MM.1S (cell line): ENCODE measurements at regions not wholly inside any gene's neighbourhood (a gene's known extent, or its start where the extent isn't known, plus 50 kb on each side); places are given as distances from the start of the nearest gene placed in this dataset.

ENCODE experiments used
- DNase-seq: peaks from one replicate; pipeline ENCODE4 v3.0.0-alpha.2; 2015
- H2AFZ ChIP-seq: fragments of 300-600 bp; sonication (generic); 2 replicates; pipeline ENCODE4 v1.6.0; 2016; ENCODE audit warnings: antibody characterized with exemption, low read length
- H3F3A ChIP-seq: fragments of 300-600 bp; sonication (generic); 2 replicates; pipeline ENCODE4 v1.6.1; 2016; ENCODE audit warnings: mild to moderate bottlenecking, antibody characterized with exemption, low read length, moderate library complexity, mixed read lengths; ENCODE audit not compliant: insufficient read depth
- H3K27ac ChIP-seq: fragments of 300-600 bp; sonication (generic); 2 replicates; pipeline ENCODE4 v1.5.1; 2016; ENCODE audit warnings: mild to moderate bottlenecking, low read length
- H3K27me3 ChIP-seq: fragments of 300-600 bp; sonication (generic); replicated peaks from 2 replicates; pipeline ENCODE4 v1.6.0; 2016; ENCODE audit warnings: low read length; ENCODE audit not compliant: insufficient read depth
- H3K36me3 ChIP-seq: fragments of 300-600 bp; sonication (generic); replicated peaks from 2 replicates; pipeline ENCODE4 v1.6.1; 2016; ENCODE audit warnings: mild to moderate bottlenecking, low read length, mixed read lengths; ENCODE audit not compliant: insufficient read depth
- H3K4me1 ChIP-seq: fragments of 300-600 bp; sonication (generic); 2 replicates; pipeline ENCODE4 v1.6.1; 2016; ENCODE audit warnings: low read length, mixed read lengths
- H3K4me2 ChIP-seq: fragments of 300-600 bp; sonication (generic); 2 replicates; pipeline ENCODE4 v1.6.0; 2016; ENCODE audit warnings: low read depth, low read length
- H3K4me3 ChIP-seq: fragments of 300-600 bp; sonication (generic); 2 replicates; pipeline ENCODE4 v1.5.1; 2016; ENCODE audit warnings: low read length, mixed read lengths
- H3K79me2 ChIP-seq: fragments of 300-600 bp; sonication (generic); 2 replicates; pipeline ENCODE4 v1.6.1; 2016; ENCODE audit warnings: mixed run types, low read length, mixed read lengths
- H3K9ac ChIP-seq: fragments of 300-600 bp; sonication (generic); 2 replicates; pipeline ENCODE4 v1.6.1; 2016; ENCODE audit warnings: low read length, mixed read lengths
- H3K9me2 ChIP-seq: fragments of 300-600 bp; sonication (generic); replicated peaks from 2 replicates; pipeline ENCODE4 v1.6.1; 2016; ENCODE audit warnings: mild to moderate bottlenecking, low read length, mixed read lengths; ENCODE audit not compliant: insufficient read depth
- H3K9me3 ChIP-seq: fragments of 300-600 bp; sonication (generic); replicated peaks from 2 replicates; pipeline ENCODE4 v1.6.1; 2016; ENCODE audit warnings: mild to moderate bottlenecking, low read length, mixed read lengths; ENCODE audit not compliant: insufficient read depth
- H4K20me1 ChIP-seq: fragments of 300-600 bp; sonication (generic); 2 replicates; pipeline ENCODE4 v1.6.1; 2016; ENCODE audit warnings: mild to moderate bottlenecking, low read length, moderate library complexity, mixed read lengths; ENCODE audit not compliant: insufficient read depth
- CTCF ChIP-seq: fragments of 300-600 bp; sonication (generic); IDR thresholded peaks from 2 replicates; pipeline ENCODE4 v1.5.1; 2016; ENCODE audit warnings: antibody characterized with exemption, low read length, mixed read lengths
- EZH2 ChIP-seq: fragments of 300-600 bp; sonication (generic); optimal IDR thresholded peaks from 2 replicates; pipeline ENCODE3; 2017; ENCODE audit warnings: low read depth, mild to moderate bottlenecking, antibody characterized with exemption, low read length, mixed read lengths
- EZH2phosphoT487 ChIP-seq: fragments of 300-600 bp; sonication (generic); IDR thresholded peaks from 2 replicates; pipeline ENCODE4 v1.6.1; 2018; ENCODE audit warnings: antibody characterized with exemption, low read length

- no peaks in the 10 kb centered on the region for H4K20me1 ChIP-seq
- H3K4me3 ChIP-seq: no peak overlapping the region
- no peaks in the 10 kb centered on the region for H3K36me3 ChIP-seq
- H3K4me1 ChIP-seq: no peaks in the 10 kb centered on the region
- H3K79me2 ChIP-seq: no peaks in the 10 kb centered on the region
- TF ChIP-seq CTCF (no peak), EZH2 (no peak), EZH2phosphoT487 (no peak)
- H2AFZ ChIP-seq: no peak overlapping the region
- no peak for DNase-seq
- no peaks in the 10 kb centered on the region for H3K9me3 ChIP-seq
- no peak overlapping the region for H3K27ac ChIP-seq
- H3F3A ChIP-seq: no peaks in the 10 kb centered on the region
- no peak overlapping the region for H3K9ac ChIP-seq
- no peaks in the 10 kb centered on the region for H3K27me3 ChIP-seq
- H3K9me2 ChIP-seq: no peaks in the 10 kb centered on the region
- no peak overlapping the region for H3K4me2 ChIP-seq
Observed at GRCh38 chr7:136741941-136742340, 126.5 kb upstream of the CHRM2 start.

DNA sequence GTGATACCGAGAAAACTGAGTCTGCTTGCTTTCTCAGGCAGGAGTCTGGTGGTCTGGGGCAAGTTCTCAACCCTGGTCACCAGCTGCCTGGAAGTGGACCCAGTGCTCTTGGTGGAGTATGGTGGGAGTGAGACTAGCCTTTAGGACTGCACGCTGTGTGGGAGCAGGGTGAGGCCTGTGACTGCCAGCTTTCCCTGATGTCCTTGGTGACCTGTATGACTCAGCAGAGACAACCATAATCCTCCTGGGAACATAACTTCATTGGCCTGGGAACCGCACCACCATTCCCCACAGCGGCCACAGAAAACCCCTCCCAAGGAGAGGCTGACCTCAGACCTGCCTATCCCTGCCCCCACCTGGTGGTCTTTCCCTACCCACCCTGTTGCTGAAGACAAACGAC lies 139.5 kb upstream of the CHRM2 start:
- Histone ChIP-seq H3K79me2 (no peaks in the 10 kb centered on the region), H3K27ac (no peak overlapping the region), H3K27me3 (no peaks in the 10 kb centered on the region), H3K4me2 (no peak overlapping the region), H3K4me3 (no peak overlapping the region), H3K4me1 (peaks cover 16% of the 10 kb centered on the region), H4K20me1 (no peaks in the 10 kb centered on the region), H2AFZ (no peak overlapping the region), H3K36me3 (no peaks in the 10 kb centered on the region), H3F3A (0 out of 2 replicates have a peak, but pooled peaks cover 4% of the 10 kb centered on the region), H3K9me2 (no peaks in the 10 kb centered on the region), H3K9ac (no peak overlapping the region), H3K9me3 (no peaks in the 10 kb centered on the region)
- no peak for TF ChIP-seq EZH2
- TF ChIP-seq EZH2phosphoT487: no peak
- TF ChIP-seq CTCF: no peak
- no peak for DNase-seq

- Histone ChIP-seq H3K9me3 (no peaks in the 10 kb centered on the region), H3K4me2 (peak overlapping the region; percentile 42), H3K27me3 (no peaks in the 10 kb centered on the region), H3K4me1 (peaks cover 16% of the 10 kb centered on the region), H4K20me1 (no peaks in the 10 kb centered on the region), H3K27ac (peak overlapping the region; percentile 56; the same call in 1 of the 2 replicates), H3F3A (0 out of 2 replicates have a peak, but pooled peaks cover 4% of the 10 kb centered on the region), H3K36me3 (no peaks in the 10 kb centered on the region), H2AFZ (no peak overlapping the region), H3K9me2 (no peaks in the 10 kb centered on the region), H3K4me3 (peak overlapping the region; percentile 22; the same call in 1 of the 2 replicates), H3K79me2 (no peaks in the 10 kb centered on the region), H3K9ac (no peak overlapping the region)
- DNase-seq: peak; percentile 60
- TF ChIP-seq EZH2phosphoT487 (no peak), EZH2 (no peak), CTCF (no peak)
Observed at GRCh38 chr7:136726460-136726859, 142.0 kb upstream of the CHRM2 start.
